H1 (cell line): ENCODE measurements at regions not wholly inside any gene's neighbourhood (a gene's known extent, or its start where the extent isn't known, plus 50 kb on each side); places are given as distances from the start of the nearest gene placed in this dataset.

Experiments
- CTCF ChIA-PET: fragments of 300-600 bp; sonication (Branson Sonifier 250); formaldehyde crosslinking; loops from one replicate; lab custom pipeline; 2021; ENCODE audit not compliant: partially characterized antibody; lab: Charles Lee
- POLR2A ChIA-PET: fragments of 300-600 bp; sonication (Branson Sonifier 250); formaldehyde crosslinking; loops from one replicate; lab custom pipeline; 2021; ENCODE audit warnings: inconsistent platforms; ENCODE audit not compliant: partially characterized antibody; lab: Charles Lee
- DNase-seq, 2 experiments: peaks; one replicate each; pipeline versions ENCODE4 v3.0.0 to v3.0.0-alpha.2; 2010 to 2022; ENCODE audit warnings: low spot score in 2 of 2, low read depth in 1 of 2, mixed read lengths in 1 of 2
- FAIRE-seq: peaks from 2 replicates; lab custom pipeline; 2011; peaks lifted over from hg19 to GRCh38; lab: Jason Lieb, UNC
- H2AFZ ChIP-seq: 2 replicates; pipeline ENCODE4 v1.8.1; 2012; ENCODE audit warnings: low read length, inconsistent platforms
- H2AK5ac ChIP-seq: 2 replicates; pipeline ENCODE4 v1.6.1; 2013; ENCODE audit warnings: low read depth, low read length
- H2BK120ac ChIP-seq: replicated peaks from 2 replicates; pipeline ENCODE3; 2013; ENCODE audit warnings: low read depth, low read length, inconsistent platforms
- H2BK12ac ChIP-seq: 2 replicates; pipeline ENCODE4 v1.6.1; 2013; ENCODE audit warnings: low read depth, low read length
- H2BK15ac ChIP-seq: 2 replicates; pipeline ENCODE4 v1.6.1; 2013; ENCODE audit warnings: low read length
- H2BK20ac ChIP-seq: 2 replicates; pipeline ENCODE4 v1.6.1; 2013; ENCODE audit warnings: low read length
- H2BK5ac ChIP-seq: 2 replicates; pipeline ENCODE4 v1.6.1; 2013; ENCODE audit warnings: low read depth, low read length
- H3K14ac ChIP-seq: 2 replicates; pipeline ENCODE4 v1.6.1; 2013; ENCODE audit warnings: inconsistent platforms; ENCODE audit not compliant: insufficient read length
- H3K18ac ChIP-seq: 2 replicates; pipeline ENCODE4 v1.6.1; 2013; ENCODE audit warnings: low read length; ENCODE audit errors: extremely low read depth
- H3K23ac ChIP-seq: 2 replicates; pipeline ENCODE4 v1.6.1; 2013; ENCODE audit warnings: inconsistent platforms; ENCODE audit not compliant: insufficient read length
- H3K23me2 ChIP-seq: 2 replicates; pipeline ENCODE4 v1.6.1; 2013; ENCODE audit warnings: low read depth, low read length
- H3K27ac ChIP-seq: 2 replicates; pipeline ENCODE4 v1.6.1; 2011; ENCODE audit warnings: low read depth, low read length, inconsistent platforms
- H3K27me3 ChIP-seq, 4 experiments: replicated peaks in 1 of 4; 1 replicate in 1 of 4; 2 replicates in 3 of 4; pipeline versions ENCODE4 v1.6.1 to v1.8.1; 2011 to 2013; ENCODE audit warnings: low read length in 3 of 4, mild to moderate bottlenecking in 3 of 4, inconsistent platforms in 2 of 4, mixed read lengths in 2 of 4, moderate library complexity in 1 of 4; ENCODE audit not compliant: control insufficient read depth in 3 of 4, insufficient read depth in 3 of 4; ENCODE audit errors: extremely low read depth in 1 of 4
- H3K36me3 ChIP-seq, 4 experiments: 2 replicates each; pipeline versions ENCODE4 v1.6.1 to v1.8.1; 2011 to 2013; ENCODE audit warnings: mild to moderate bottlenecking in 4 of 4, low read length in 3 of 4, moderate library complexity in 2 of 4, control low read depth in 1 of 4, inconsistent platforms in 1 of 4; ENCODE audit not compliant: insufficient read depth in 4 of 4, control insufficient read depth in 2 of 4
- H3K4ac ChIP-seq: replicated peaks from 2 replicates; pipeline ENCODE3; 2013; ENCODE audit warnings: low read length, low read depth, mixed read lengths, inconsistent platforms; ENCODE audit not compliant: insufficient read length
- H3K4me1 ChIP-seq, 4 experiments: replicated peaks in 1 of 4; 1 replicate in 1 of 4; 2 replicates in 3 of 4; pipeline versions ENCODE4 v1.6.1 to v1.8.1; 2011 to 2013; ENCODE audit warnings: low read length in 3 of 4, inconsistent platforms in 2 of 4, mixed read lengths in 1 of 4; ENCODE audit not compliant: insufficient read depth in 4 of 4, control insufficient read depth in 3 of 4
- H3K4me2 ChIP-seq, 2 experiments: 2 replicates each; pipeline versions ENCODE4 v1.6.1 to v1.8.1; 2011 to 2013; ENCODE audit warnings: low read depth in 2 of 2, low read length in 2 of 2, control low read depth in 1 of 2, inconsistent platforms in 1 of 2, mild to moderate bottlenecking in 1 of 2; ENCODE audit not compliant: insufficient read depth in 1 of 2
- H3K4me3 ChIP-seq, 4 experiments: fragments of 200-600, 300-600 bp in 1 of 4; sonication (generic), shearing (Covaris generic), sonication (Bioruptor Twin) in 1 of 4; 2 replicates each; pipeline versions ENCODE4 v1.5.1 to v1.8.1; 2011 to 2016; ENCODE audit warnings: low read length in 4 of 4, low read depth in 3 of 4, control low read depth in 2 of 4, inconsistent platforms in 2 of 4, mild to moderate bottlenecking in 2 of 4, mixed read lengths in 1 of 4, moderate library complexity in 1 of 4; ENCODE audit not compliant: insufficient read depth in 2 of 4; ENCODE audit errors: extremely low read depth in 1 of 4
- H3K56ac ChIP-seq: replicated peaks from 2 replicates; pipeline ENCODE3; 2013; ENCODE audit warnings: low read depth, mild to moderate bottlenecking, mixed read lengths, low read length, inconsistent platforms; ENCODE audit not compliant: insufficient read length
- H3K79me1 ChIP-seq: 2 replicates; pipeline ENCODE4 v1.6.1; 2013; ENCODE audit warnings: low read depth, low read length, control low read depth
- H3K79me2 ChIP-seq, 2 experiments: 2 replicates each; pipeline versions ENCODE4 v1.6.1 to v1.8.1; 2012 to 2013; ENCODE audit warnings: low read length in 2 of 2, mild to moderate bottlenecking in 2 of 2, inconsistent platforms in 1 of 2; ENCODE audit not compliant: insufficient read depth in 2 of 2, control insufficient read depth in 1 of 2
- H3K9ac ChIP-seq, 4 experiments: replicated peaks in 1 of 4; 1 replicate in 1 of 4; 2 replicates in 3 of 4; pipeline versions ENCODE4 v1.6.1 to v1.8.1; 2011 to 2013; ENCODE audit warnings: low read depth in 3 of 4, low read length in 3 of 4, control low read depth in 2 of 4, mild to moderate bottlenecking in 2 of 4, moderate library complexity in 2 of 4, inconsistent platforms in 1 of 4; ENCODE audit errors: extremely low read depth in 1 of 4
- H3K9me3 ChIP-seq, 2 experiments: 2 replicates each; pipeline versions ENCODE4 v1.6.1 to v1.8.1; 2012 to 2013; ENCODE audit warnings: mild to moderate bottlenecking in 2 of 2, moderate library complexity in 2 of 2, control low read depth in 1 of 2, inconsistent platforms in 1 of 2, low read depth in 1 of 2, low read length in 1 of 2, mixed read lengths in 1 of 2; ENCODE audit not compliant: insufficient read depth in 2 of 2
- H4K20me1 ChIP-seq, 2 experiments: replicated peaks in 1 of 2; 2 replicates each; pipeline versions ENCODE3 to v1.8.1; 2011 to 2013; ENCODE audit warnings: inconsistent platforms in 2 of 2, low read length in 2 of 2, mild to moderate bottlenecking in 1 of 2; ENCODE audit not compliant: insufficient read depth in 2 of 2, control insufficient read depth in 1 of 2
- H4K5ac ChIP-seq: 2 replicates; pipeline ENCODE4 v1.6.1; 2013; ENCODE audit warnings: low read length, low read depth, mixed read lengths, inconsistent platforms; ENCODE audit not compliant: insufficient read length
- H4K8ac ChIP-seq: 2 replicates; pipeline ENCODE4 v1.8.0; 2013; ENCODE audit warnings: mild to moderate bottlenecking, moderate library complexity, low read length, inconsistent platforms; ENCODE audit not compliant: insufficient read depth; ENCODE audit errors: extremely low read depth
- H4K91ac ChIP-seq: replicated peaks from 2 replicates; pipeline ENCODE3; 2013; ENCODE audit warnings: low read length, mixed read lengths, inconsistent platforms; ENCODE audit not compliant: insufficient read length
- SAP30 ChIP-seq: fragments of 300-600 bp; sonication (generic); IDR thresholded peaks from 2 replicates; pipeline ENCODE4 v1.7.1; 2012; ENCODE audit warnings: low read length, moderate library complexity, mild to moderate bottlenecking, inconsistent platforms; ENCODE audit not compliant: insufficient read depth, insufficient replicate concordance
- SP1 ChIP-seq: IDR thresholded peaks from 2 replicates; pipeline ENCODE4 v1.6.1; 2011; ENCODE audit warnings: low read depth, low read length

- FAIRE-seq (no peak), DNase-seq (no peak)
- H4K5ac ChIP-seq: no peak overlapping the region
- no peaks in the 10 kb centered on the region for H4K20me1 ChIP-seq
- no peak overlapping the region for H2BK12ac ChIP-seq
- H3K4ac ChIP-seq: no peak overlapping the region
- H2AK5ac ChIP-seq: no peak overlapping the region
- ChIA-PET CTCF (no interaction called here), POLR2A (no interaction called here)
- no peak overlapping the region for H3K9ac ChIP-seq
- no peak overlapping the region for H3K18ac ChIP-seq
- H4K8ac ChIP-seq: no peak overlapping the region
- H2BK120ac ChIP-seq: no peak overlapping the region
- H2AFZ ChIP-seq: no peak overlapping the region
- H3K36me3 ChIP-seq: no peaks in the 10 kb centered on the region
- H3K27ac ChIP-seq: no peak overlapping the region
- H3K4me3 ChIP-seq: no peak overlapping the region
- H3K27me3 ChIP-seq: no peaks in the 10 kb centered on the region
- H3K4me2 ChIP-seq: no peak overlapping the region
- no peak overlapping the region for H2BK15ac ChIP-seq
- H3K79me2 ChIP-seq: no peaks in the 10 kb centered on the region
- 0 out of 7 replicates have a peak, but pooled peaks cover 0 to 2% (median 0%) of the 10 kb centered on the region in 4 experiments for H3K4me1 ChIP-seq
- H3K56ac ChIP-seq: no peak overlapping the region
- no peaks in the 10 kb centered on the region for H3K9me3 ChIP-seq
- H3K23ac ChIP-seq: no peak overlapping the region
- no peak overlapping the region for H2BK20ac ChIP-seq
- no peaks in the 10 kb centered on the region for H3K23me2 ChIP-seq
- H2BK5ac ChIP-seq: no peak overlapping the region
- H3K14ac ChIP-seq: no peak overlapping the region
- H3K79me1 ChIP-seq: no peaks in the 10 kb centered on the region
- no peak overlapping the region for H4K91ac ChIP-seq
- TF ChIP-seq SAP30 (no peak), SP1 (no peak)
Observed at GRCh38 chr10:64494901-64495300, 973.7 kb downstream of the REEP3 start.
